Heart left ventricle (tissue), 13 donors: ENCODE measurements at regions not wholly inside any gene's neighbourhood (a gene's known extent, or its start where the extent isn't known, plus 50 kb on each side); places are given as distances from the start of the nearest gene placed in this dataset.

Source experiments
- CTCF ChIP-seq, 12 donors: fragments of 200-600 bp; sonication (generic) in 4 of 12; IDR thresholded peaks; one replicate each; pipeline versions ENCODE4 v1.5.0 to v1.8.0; 2018 to 2022; ENCODE audit warnings: antibody characterized with exemption in 12 of 12, mild to moderate bottlenecking in 5 of 12
- POLR2A ChIP-seq, 2 donors: fragments of 450-650 bp; IDR thresholded peaks; one replicate each; pipeline ENCODE4 v1.6.1; 2017; ENCODE audit warnings: antibody characterized with exemption in 2 of 2, mild to moderate bottlenecking in 2 of 2, moderate library complexity in 2 of 2
- donor health status: ischemic (EF 13 %, LVEDD 7.1; RV severe dilation, severe dysfunction).
- donor health status: DM: no; HTN: yes; CAD: no.
- donor health status: DM: no; HTN: no; CAD: no.
- donor health status: ischemic (EF 25% LVEDD 6.9; RV normal size, moderate dysfunction).
- donor health status: ischemic (EF 25% LVEDD 5.7; RV mildly dilated, moderate dysfunction).
- donor health status: ischemic (EF 35%, LVEDD 5.7; RV mildly dilated, moderate dysfunction).
- donor health status: nonischemic (EF 11% LVEDD 7.7; RV severe dilation, severe dysfunction).
- donor health status: DM: yes; HTN: yes; CAD: no.
- donor health status: PGD.
- donor health status: ischemic (EF 29% LVEDD 5.4; RV normal size, mild dysfunction).
- donor health status: nonischemic (EF 23%, LVEDD 6.1; RV moderate dilation, normal function).

- no peak for TF ChIP-seq CTCF (IDR thresholded peaks at IDR 0.05)
- no peak for TF ChIP-seq POLR2A (IDR thresholded peaks at IDR 0.05)
These were observed 855.7 kb downstream of the SLITRK5 start for GRCh38 chr13:88526853-88527215.
